Effector memory CD4-positive, alpha-beta T cell (primary cell): ENCODE measurements at regions not wholly inside any gene's neighbourhood (a gene's known extent, or its start where the extent isn't known, plus 50 kb on each side); places are given as distances from the start of the nearest gene placed in this dataset.

Source experiments
- DNase-seq, 3 donors: peaks; one replicate each; pipeline ENCODE4 v3.0.0-alpha.2; 2020
- H3K27ac ChIP-seq: 2 replicates; pipeline ENCODE4 v1.7.0; 2013; ENCODE audit warnings: mild to moderate bottlenecking, low read length, moderate library complexity; ENCODE audit not compliant: insufficient read depth, poor library complexity, severe bottlenecking
- H3K27me3 ChIP-seq: replicated peaks from 2 replicates; pipeline ENCODE4 v1.7.0; 2013; ENCODE audit warnings: mild to moderate bottlenecking, low read length; ENCODE audit not compliant: insufficient read depth, control insufficient read depth, poor library complexity, severe bottlenecking
- H3K36me3 ChIP-seq: 2 replicates; pipeline ENCODE4 v1.7.0; 2013; ENCODE audit warnings: mild to moderate bottlenecking, low read length, moderate library complexity; ENCODE audit not compliant: control insufficient read depth, insufficient read depth
- H3K4me1 ChIP-seq: 2 replicates; pipeline ENCODE4 v1.7.0; 2013; ENCODE audit warnings: low read length, mild to moderate bottlenecking; ENCODE audit not compliant: control insufficient read depth, insufficient read depth, poor library complexity, severe bottlenecking
- H3K4me3 ChIP-seq: 2 replicates; pipeline ENCODE4 v1.7.0; 2013; ENCODE audit warnings: low read length, low read depth, mild to moderate bottlenecking; ENCODE audit not compliant: insufficient read depth, poor library complexity, severe bottlenecking
- H3K9me3 ChIP-seq: 2 replicates; pipeline ENCODE4 v1.7.0; 2013; ENCODE audit warnings: mild to moderate bottlenecking, low read length, moderate library complexity; ENCODE audit not compliant: control insufficient read depth

- no peak overlapping the region for H3K27ac ChIP-seq
- H3K9me3 ChIP-seq: no peaks in the 10 kb centered on the region
These were observed 139.2 kb downstream of the KIF26A start for GRCh38 chr14:104277416-104278213.

GRCh38 chr14:104278214-104278534 is 139.8 kb downstream of the KIF26A start:
- Histone ChIP-seq H3K4me1 (no peaks in the 10 kb centered on the region), H3K27ac (no peak overlapping the region), H3K27me3 (no peaks in the 10 kb centered on the region), H3K9me3 (no peaks in the 10 kb centered on the region), H3K36me3 (no peaks in the 10 kb centered on the region), H3K4me3 (no peak overlapping the region)
- DNase-seq: no peak

More at GRCh38 chr14:104277416-104278213, 139.2 kb downstream of the KIF26A start:
- Histone ChIP-seq H3K4me1 (no peaks in the 10 kb centered on the region), H3K4me3 (no peak overlapping the region), H3K36me3 (no peaks in the 10 kb centered on the region), H3K27me3 (no peaks in the 10 kb centered on the region)
- no peak for DNase-seq

GRCh38 chr14:104280085-104280901 is 141.9 kb downstream of the KIF26A start:
- no peaks in the 10 kb centered on the region for H3K4me1 ChIP-seq
- no peak for DNase-seq

GRCh38 chr14:104280902-104281767 is 142.7 kb downstream of the KIF26A start:
- H3K4me1 ChIP-seq: no peaks in the 10 kb centered on the region
- no peak overlapping the region for H3K4me3 ChIP-seq
- no peaks in the 10 kb centered on the region for H3K36me3 ChIP-seq
- no peaks in the 10 kb centered on the region for H3K9me3 ChIP-seq
- no peak overlapping the region for H3K27ac ChIP-seq
- no peaks in the 10 kb centered on the region for H3K27me3 ChIP-seq
- no peak for DNase-seq

More at GRCh38 chr14:104280085-104280901, 141.9 kb downstream of the KIF26A start:
- no peaks in the 10 kb centered on the region for H3K27me3 ChIP-seq
- no peak overlapping the region for H3K27ac ChIP-seq
- H3K4me3 ChIP-seq: no peak overlapping the region
- H3K36me3 ChIP-seq: no peaks in the 10 kb centered on the region
- H3K9me3 ChIP-seq: no peaks in the 10 kb centered on the region

DNA sequence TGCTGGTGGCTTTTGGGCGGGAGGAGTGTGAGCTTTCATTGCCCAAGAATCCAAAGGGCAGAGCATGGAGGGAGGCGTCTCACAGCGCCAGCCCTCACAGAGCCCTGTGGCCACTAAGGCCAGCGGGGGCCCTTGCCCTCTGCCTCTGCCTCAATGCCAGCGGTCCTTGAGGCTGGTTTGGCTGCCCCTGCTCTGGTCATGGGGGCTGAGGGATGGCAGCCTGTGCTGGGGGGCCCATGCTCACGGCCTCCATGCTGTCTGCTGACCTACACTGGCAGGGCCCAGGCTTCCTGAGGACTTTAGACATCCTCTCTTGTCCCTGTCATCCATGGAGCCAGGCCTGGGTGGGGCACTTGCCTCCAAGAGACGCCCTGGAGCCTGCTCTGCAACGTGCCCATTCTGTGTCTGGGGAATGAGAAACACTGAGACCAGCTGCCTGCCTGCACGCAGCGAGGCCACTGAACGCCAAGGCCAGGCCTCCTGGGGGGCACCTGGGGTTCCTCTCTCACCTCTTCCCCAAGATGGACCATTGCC is 143.4 kb downstream of the KIF26A start:
- Histone ChIP-seq H3K4me3 (no peak overlapping the region), H3K27ac (no peak overlapping the region), H3K36me3 (no peaks in the 10 kb centered on the region), H3K27me3 (no peaks in the 10 kb centered on the region), H3K9me3 (no peaks in the 10 kb centered on the region), H3K4me1 (no peaks in the 10 kb centered on the region)
- no peak for DNase-seq

- H3K27me3 ChIP-seq: no peaks in the 10 kb centered on the region
- H3K36me3 ChIP-seq: no peaks in the 10 kb centered on the region
- H3K9me3 ChIP-seq: no peaks in the 10 kb centered on the region
- no peak overlapping the region for H3K27ac ChIP-seq
- H3K4me1 ChIP-seq: no peaks in the 10 kb centered on the region
- H3K4me3 ChIP-seq: no peak overlapping the region
- DNase-seq: no peak
These were observed 144.2 kb downstream of the KIF26A start for GRCh38 chr14:104282332-104283196.

GRCh38 chr14:104283197-104284106 is 145.1 kb downstream of the KIF26A start:
- H3K9me3 ChIP-seq: no peaks in the 10 kb centered on the region

GRCh38 chr14:104284107-104284592 is 145.8 kb downstream of the KIF26A start:
- Histone ChIP-seq H3K4me1 (no peaks in the 10 kb centered on the region), H3K36me3 (no peaks in the 10 kb centered on the region), H3K27ac (no peak overlapping the region), H3K27me3 (no peaks in the 10 kb centered on the region), H3K9me3 (no peaks in the 10 kb centered on the region), H3K4me3 (no peak overlapping the region)
- DNase-seq: no peak

More at GRCh38 chr14:104283197-104284106, 145.1 kb downstream of the KIF26A start:
- Histone ChIP-seq H3K27ac (no peak overlapping the region), H3K4me1 (no peaks in the 10 kb centered on the region), H3K27me3 (no peaks in the 10 kb centered on the region), H3K36me3 (no peaks in the 10 kb centered on the region), H3K4me3 (no peak overlapping the region)
- DNase-seq: no peak
